IMR-90 (cell line): ENCODE measurements at regions not wholly inside any gene's neighbourhood (a gene's known extent, or its start where the extent isn't known, plus 50 kb on each side); places are given as distances from the start of the nearest gene placed in this dataset.

Experiments
- ATAC-seq: fragments of 200-7000 bp; cut with Tn5 transposase; 2 replicates; pipeline ENCODE4 v1.9.1; 2020; ENCODE audit warnings: low read depth, mild to moderate bottlenecking, moderate library complexity
- BruUV-seq: library from RNA; stranded (reverse); fragments of 400-500 nt; replicated peaks from 2 replicates; lab custom pipeline; 2021; lab: Mats Ljungman, UMichigan
- CTCF ChIA-PET: fragments of 300-600 bp; formaldehyde crosslinking; extraction: SDS; loops from one replicate; lab custom pipeline; 2021; ENCODE audit warnings: antibody characterized with exemption; lab: Yijun Ruan, JAX
- POLR2A ChIA-PET: fragments of 300-600 bp; sonication (Branson Sonifier 250); formaldehyde crosslinking; loops from one replicate; lab custom pipeline; 2022; ENCODE audit warnings: antibody characterized with exemption; ENCODE audit not compliant: unreplicated experiment; lab: Charles Lee
- DNase-seq: peaks from one replicate; pipeline ENCODE4 v3.0.0; 2013
- H2AFZ ChIP-seq: replicated peaks from 2 replicates; pipeline ENCODE3; 2013; ENCODE audit warnings: low read length, mild to moderate bottlenecking; ENCODE audit not compliant: poor library complexity
- H2AK5ac ChIP-seq: 2 replicates; pipeline ENCODE4 v1.6.1; 2013; ENCODE audit warnings: low read depth, low read length, inconsistent platforms
- H2AK9ac ChIP-seq: replicated peaks from 2 replicates; pipeline ENCODE3; 2013; ENCODE audit warnings: mild to moderate bottlenecking, low read depth, low read length, moderate library complexity; ENCODE audit not compliant: poor library complexity
- H2BK120ac ChIP-seq: 2 replicates; pipeline ENCODE4 v1.6.1; 2013; ENCODE audit warnings: low read depth, low read length, inconsistent platforms
- H2BK15ac ChIP-seq: 3 replicates; pipeline ENCODE4 v1.6.1; 2013; ENCODE audit warnings: low read depth, low read length, inconsistent platforms
- H2BK20ac ChIP-seq: 2 replicates; pipeline ENCODE4 v1.6.1; 2013; ENCODE audit warnings: low read depth, mild to moderate bottlenecking, inconsistent platforms, low read length, moderate library complexity
- H2BK5ac ChIP-seq: 2 replicates; pipeline ENCODE4 v1.6.1; 2013; ENCODE audit warnings: mild to moderate bottlenecking, low read depth, low read length, inconsistent platforms; ENCODE audit not compliant: poor library complexity, severe bottlenecking
- H3K14ac ChIP-seq: replicated peaks from 2 replicates; pipeline ENCODE4 v1.6.1; 2013; ENCODE audit warnings: low read depth, low read length, inconsistent platforms
- H3K18ac ChIP-seq: 2 replicates; pipeline ENCODE4 v1.6.1; 2013; ENCODE audit warnings: low read depth, low read length, control low read depth
- H3K23ac ChIP-seq: 2 replicates; pipeline ENCODE4 v1.6.1; 2013; ENCODE audit warnings: low read depth, low read length, inconsistent platforms
- H3K27ac ChIP-seq: 2 replicates; pipeline ENCODE4 v1.5.1; 2013; ENCODE audit warnings: mild to moderate bottlenecking, control low read depth, low read length; ENCODE audit not compliant: insufficient read depth
- H3K27me3 ChIP-seq: 2 replicates; pipeline ENCODE4 v1.6.1; 2013; ENCODE audit warnings: low read length; ENCODE audit not compliant: control insufficient read depth, insufficient read depth
- H3K36me3 ChIP-seq: 2 replicates; pipeline ENCODE4 v1.6.1; 2013; ENCODE audit warnings: low read length, mixed read lengths; ENCODE audit not compliant: control insufficient read depth, insufficient read depth
- H3K4ac ChIP-seq: 2 replicates; pipeline ENCODE4 v1.6.1; 2013; ENCODE audit warnings: low read depth, low read length, inconsistent platforms
- H3K4me1 ChIP-seq: 2 replicates; pipeline ENCODE4 v1.6.1; 2013; ENCODE audit warnings: low read length, mixed read lengths; ENCODE audit not compliant: control insufficient read depth, insufficient read depth
- H3K4me2 ChIP-seq: 2 replicates; pipeline ENCODE4 v1.6.1; 2013; ENCODE audit warnings: low read depth, mild to moderate bottlenecking, control low read depth, low read length, moderate library complexity
- H3K4me3 ChIP-seq: 2 replicates; pipeline ENCODE4 v1.5.1; 2013; ENCODE audit warnings: low read depth, mild to moderate bottlenecking, control low read depth, low read length, moderate library complexity; ENCODE audit not compliant: insufficient read depth
- H3K56ac ChIP-seq: 2 replicates; pipeline ENCODE4 v1.6.1; 2013; ENCODE audit warnings: low read length, inconsistent platforms; ENCODE audit not compliant: insufficient read depth; ENCODE audit errors: extremely low read depth
- H3K79me1 ChIP-seq, 2 experiments: 2 replicates each; pipeline ENCODE4 v1.6.1; 2013; ENCODE audit warnings: low read length in 2 of 2, inconsistent platforms in 1 of 2, low read depth in 1 of 2
- H3K9ac ChIP-seq: 2 replicates; pipeline ENCODE4 v1.6.1; 2013; ENCODE audit warnings: low read depth, low read length, control low read depth
- H3K9me1 ChIP-seq: 2 replicates; pipeline ENCODE4 v1.6.1; 2013; ENCODE audit warnings: low read length, inconsistent platforms; ENCODE audit not compliant: insufficient read depth
- H3K9me3 ChIP-seq: 2 replicates; pipeline ENCODE4 v1.6.1; 2013; ENCODE audit warnings: low read length; ENCODE audit not compliant: control insufficient read depth, insufficient read depth
- H4K20me1 ChIP-seq: 2 replicates; pipeline ENCODE4 v1.6.1; 2013; ENCODE audit warnings: low read length, inconsistent platforms; ENCODE audit not compliant: insufficient read depth
- H4K5ac ChIP-seq: 2 replicates; pipeline ENCODE4 v1.6.1; 2013; ENCODE audit warnings: mild to moderate bottlenecking, low read depth, low read length, control low read depth
- H4K8ac ChIP-seq, 2 experiments: 2 replicates each; pipeline ENCODE4 v1.6.1; 2013; ENCODE audit warnings: low read depth in 2 of 2, low read length in 2 of 2, control low read depth in 1 of 2, inconsistent platforms in 1 of 2
- H4K91ac ChIP-seq: 2 replicates; pipeline ENCODE4 v1.6.1; 2013; ENCODE audit warnings: low read depth, low read length, inconsistent platforms; ENCODE audit not compliant: insufficient read depth
- BHLHE40 ChIP-seq: fragments of 150-350 bp; IDR thresholded peaks from 2 replicates; pipeline ENCODE4 v1.6.1; 2016; ENCODE audit warnings: mild to moderate bottlenecking, low read depth, low read length
- CEBPB ChIP-seq: IDR thresholded peaks from 2 replicates; pipeline ENCODE4 v1.6.1; 2012; ENCODE audit warnings: low read depth, low read length, improper control_type of control experiment
- CHD1 ChIP-seq: IDR thresholded peaks from 2 replicates; pipeline ENCODE4 v1.6.1; 2012; ENCODE audit warnings: low read depth, low read length, improper control_type of control experiment
- ELK1 ChIP-seq: fragments of 150-350 bp; IDR thresholded peaks from 2 replicates; pipeline ENCODE4 v1.6.1; 2016; ENCODE audit warnings: low read depth, mild to moderate bottlenecking, low read length, moderate library complexity, borderline replicate concordance
- FOS ChIP-seq: fragments of 150-350 bp; IDR thresholded peaks from 2 replicates; pipeline ENCODE4 v1.6.1; 2016; ENCODE audit warnings: low read depth, low read length
- MAFK ChIP-seq: IDR thresholded peaks from 2 replicates; pipeline ENCODE4 v1.6.1; 2012; ENCODE audit warnings: low read depth, low read length, improper control_type of control experiment
- MAZ ChIP-seq: IDR thresholded peaks from 2 replicates; pipeline ENCODE4 v1.6.1; 2012; ENCODE audit warnings: low read depth, mild to moderate bottlenecking, low read length, improper control_type of control experiment, moderate library complexity, borderline replicate concordance
- RAD21 ChIP-seq: IDR thresholded peaks from 2 replicates; pipeline ENCODE4 v1.6.1; 2012; ENCODE audit warnings: low read length, improper control_type of control experiment
- RFX5 ChIP-seq: IDR thresholded peaks from 2 replicates; pipeline ENCODE4 v1.8.0; 2012; ENCODE audit warnings: low read depth, mild to moderate bottlenecking, low read length, moderate library complexity
- WGBS, 2 experiments: methylation state at CpG; one replicate each; pipeline versions ENCODE4 v1.1.5 to v1.1.7; 2013; ENCODE audit warnings: missing lambda C conversion rate in 2 of 2; ENCODE audit not compliant: insufficient read length in 1 of 2; ENCODE audit errors: extremely low coverage in 2 of 2; 5-methylcytosine and 5-hydroxymethylcytosine counted together
- dilution Hi-C: fragments of 300-500 bp; cut with HindIII; formaldehyde crosslinking; loops from one replicate; pipeline ENCODE4 v1.14.3; 2018; ENCODE audit warnings: low sequenced_read_pairs; ENCODE audit not compliant: unreplicated experiment
- in situ Hi-C: fragments of 300-500 bp; cut with MboI; formaldehyde crosslinking; loops from 3 replicates; pipeline ENCODE4 v1.14.3; 2019; ENCODE audit warnings: low sequenced_read_pairs, inconsistent platforms, mixed read lengths
- intact Hi-C: fragments of 100-400 bp; cut with micrococcal nuclease; formaldehyde crosslinking; loops from 2 replicates; pipeline ENCODE4 v1.10.0; 2022

- WGBS, 2 experiments: no CpG with 5 or more reads among the region's 6 CpGs
- no peaks in the 10 kb centered on the region for H4K20me1 ChIP-seq
- BruUV-seq: no TSS peak
- H3K9me3 ChIP-seq: peaks cover 4% of the 10 kb centered on the region; the same call in 1 of the 2 replicates
- H3K9me1 ChIP-seq: no peaks in the 10 kb centered on the region
- no peaks in the 10 kb centered on the region for H3K36me3 ChIP-seq
- ATAC-seq (no peak), DNase-seq (no peak)
- H3K79me1 ChIP-seq: no peaks in the 10 kb centered on the region
- no peak overlapping the region for H4K5ac ChIP-seq
- no peak for TF ChIP-seq MAZ
- TF ChIP-seq FOS: no peak
- TF ChIP-seq CHD1: no peak
- no peak for TF ChIP-seq BHLHE40
- no peak for TF ChIP-seq CEBPB
- no peak for TF ChIP-seq MAFK
- no peak for TF ChIP-seq RAD21
- no peak for TF ChIP-seq ELK1
- no peak for TF ChIP-seq RFX5
- H3K9ac ChIP-seq: no peak overlapping the region
- ChIA-PET POLR2A (no interaction called here), CTCF (no interaction called here)
- H2BK20ac ChIP-seq: no peak overlapping the region
- H3K4me3 ChIP-seq: no peak overlapping the region
- dilution Hi-C loops (no loop called here), in situ Hi-C loops (no loop called here), intact Hi-C loops (no loop called here)
- H2BK15ac ChIP-seq: no peak overlapping the region
- H3K4me2 ChIP-seq: no peak overlapping the region
- H2AFZ ChIP-seq: no peak overlapping the region
- H2AK9ac ChIP-seq: no peak overlapping the region
- no peak overlapping the region for H4K91ac ChIP-seq
- H3K14ac ChIP-seq: no peak overlapping the region
- H3K23ac ChIP-seq: no peak overlapping the region
- no peak overlapping the region for H4K8ac ChIP-seq
- H3K27ac ChIP-seq: no peak overlapping the region
- no peak overlapping the region for H2BK120ac ChIP-seq
- no peak overlapping the region for H2AK5ac ChIP-seq
- no peak overlapping the region for H3K4ac ChIP-seq
- no peaks in the 10 kb centered on the region for H3K27me3 ChIP-seq
- no peak overlapping the region for H3K18ac ChIP-seq
- H2BK5ac ChIP-seq: no peak overlapping the region
- no peak overlapping the region for H3K56ac ChIP-seq
- no peaks in the 10 kb centered on the region for H3K4me1 ChIP-seq
These were observed 1499.2 kb downstream of the LRRC4C start for GRCh38 chr11:39960206-39960605.
